D721Med (cell line): ENCODE measurements at regions not wholly inside any gene's neighbourhood (a gene's known extent, or its start where the extent isn't known, plus 50 kb on each side); places are given as distances from the start of the nearest gene placed in this dataset.

ENCODE experiments used
- DNase-seq: peaks from one replicate; pipeline ENCODE4 v3.0.0; 2011; ENCODE audit warnings: low spot score; ENCODE audit not compliant: insufficient read length
- FAIRE-seq: peaks from 2 replicates; lab custom pipeline; 2011; peaks lifted over from hg19 to GRCh38; lab: Jason Lieb, UNC
- CTCF ChIP-seq: IDR thresholded peaks from 2 replicates; pipeline ENCODE4 v1.5.1; 2012; ENCODE audit warnings: mild to moderate bottlenecking, control low read depth; ENCODE audit not compliant: insufficient read depth; ENCODE audit errors: missing control alignments

GRCh38 chr3:110755345-110755744 lies 316.3 kb upstream of the NECTIN3 start:
- DNase-seq (no peak), FAIRE-seq (no peak)
- no peak for TF ChIP-seq CTCF

GRCh38 chr3:110756705-110757104 lies 314.9 kb upstream of the NECTIN3 start:
- no peak for DNase-seq
- FAIRE-seq, result no peak
- TF ChIP-seq CTCF, result no peak

- DNase-seq (no peak), FAIRE-seq (no peak)
- no peak for TF ChIP-seq CTCF
These were observed 313.4 kb upstream of the NECTIN3 start for GRCh38 chr3:110758208-110758607.

GRCh38 chr3:110767156-110767555 lies 304.5 kb upstream of the NECTIN3 start:
- DNase-seq, result no peak
- no peak for FAIRE-seq
- TF ChIP-seq CTCF, result no peak

GRCh38 chr3:110767838-110768237 lies 303.8 kb upstream of the NECTIN3 start:
- DNase-seq (no peak), FAIRE-seq (no peak)

GRCh38 chr3:110773413-110773954 lies 298.1 kb upstream of the NECTIN3 start:
- FAIRE-seq, result no peak
- no peak for TF ChIP-seq CTCF
- DNase-seq, result no peak

More at GRCh38 chr3:110767838-110768237, 303.8 kb upstream of the NECTIN3 start:
- TF ChIP-seq CTCF, result no peak

- DNase-seq (no peak), FAIRE-seq (no peak)
These were observed 296.9 kb upstream of the NECTIN3 start for GRCh38 chr3:110774496-110775265.

More at GRCh38 chr3:110774496-110775265, 296.9 kb upstream of the NECTIN3 start:
- TF ChIP-seq CTCF, result no peak
